PC-3 (cell line): ENCODE measurements at regions not wholly inside any gene's neighbourhood (a gene's known extent, or its start where the extent isn't known, plus 50 kb on each side); places are given as distances from the start of the nearest gene placed in this dataset.

Experiments
- ATAC-seq: fragments of 200-7000 bp; cut with Tn5 transposase; 2 replicates; pipeline ENCODE4 v1.9.1; 2020; ENCODE audit warnings: mild to moderate bottlenecking, moderate library complexity
- BruUV-seq: library from RNA; stranded (reverse); fragments of 400-500 nt; replicated peaks from 2 replicates; lab custom pipeline; 2021; lab: Mats Ljungman, UMichigan
- CTCF ChIA-PET: fragments of 300-600 bp; sonication (Branson Sonifier 250); formaldehyde crosslinking; loops from one replicate; lab custom pipeline; 2022; ENCODE audit warnings: antibody characterized with exemption; lab: Charles Lee
- POLR2A ChIA-PET: fragments of 300-600 bp; sonication (Branson Sonifier 250); formaldehyde crosslinking; loops from one replicate; lab custom pipeline; 2022; ENCODE audit warnings: antibody characterized with exemption; ENCODE audit not compliant: unreplicated experiment; lab: Charles Lee
- DNase-seq: peaks from one replicate; pipeline ENCODE4 v3.0.0-alpha.2; 2015
- H2AFZ ChIP-seq: fragments of 300-600 bp; sonication (generic); 2 replicates; pipeline ENCODE4 v1.6.0; 2016; ENCODE audit warnings: antibody characterized with exemption, low read length
- H3F3A ChIP-seq: fragments of 300-600 bp; sonication (generic); one replicate; pipeline ENCODE4 v1.6.0; 2017; ENCODE audit warnings: antibody characterized with exemption, low read length, control low read depth, mild to moderate bottlenecking; ENCODE audit not compliant: unreplicated experiment
- H3K27ac ChIP-seq: fragments of 300-600 bp; sonication (generic); 2 replicates; pipeline ENCODE4 v1.5.1; 2016; ENCODE audit warnings: mild to moderate bottlenecking, low read length
- H3K27me3 ChIP-seq: fragments of 300-600 bp; sonication (generic); 2 replicates; pipeline ENCODE4 v1.6.1; 2016; ENCODE audit warnings: low read length, mixed read lengths
- H3K36me3 ChIP-seq: fragments of 300-600 bp; sonication (generic); 2 replicates; pipeline ENCODE4 v1.6.1; 2016; ENCODE audit warnings: low read depth, mixed run types, low read length, mixed read lengths
- H3K4me1 ChIP-seq: fragments of 300-600 bp; sonication (generic); 2 replicates; pipeline ENCODE4 v1.5.1; 2016; ENCODE audit warnings: low read length; ENCODE audit not compliant: insufficient read depth
- H3K4me2 ChIP-seq: fragments of 300-600 bp; sonication (generic); 2 replicates; pipeline ENCODE4 v1.6.0; 2016; ENCODE audit warnings: low read length
- H3K4me3 ChIP-seq: fragments of 300-600 bp; sonication (generic); 2 replicates; pipeline ENCODE4 v1.5.1; 2016; ENCODE audit warnings: mild to moderate bottlenecking, low read length, mixed read lengths
- H3K79me2 ChIP-seq: fragments of 300-600 bp; sonication (generic); 2 replicates; pipeline ENCODE4 v1.6.1; 2017; ENCODE audit warnings: low read length, mixed read lengths
- H3K9ac ChIP-seq: fragments of 300-600 bp; sonication (generic); 2 replicates; pipeline ENCODE4 v1.6.0; 2016; ENCODE audit warnings: mild to moderate bottlenecking, low read length
- H3K9me2 ChIP-seq: fragments of 300-600 bp; sonication (generic); replicated peaks from 2 replicates; pipeline ENCODE4 v1.6.1; 2016; ENCODE audit warnings: mixed run types, low read length, mixed read lengths
- H3K9me3 ChIP-seq: fragments of 300-600 bp; sonication (generic); 2 replicates; pipeline ENCODE4 v1.6.1; 2016; ENCODE audit warnings: low read length, mixed read lengths
- H4K20me1 ChIP-seq: fragments of 300-600 bp; sonication (generic); 2 replicates; pipeline ENCODE4 v1.6.1; 2016; ENCODE audit warnings: low read length, mixed read lengths
- EZH2 ChIP-seq: fragments of 300-600 bp; sonication (generic); IDR thresholded peaks from one replicate; pipeline ENCODE4 v1.6.1; 2017; ENCODE audit warnings: antibody characterized with exemption, mild to moderate bottlenecking, low read length; ENCODE audit not compliant: unreplicated experiment
- EZH2phosphoT487 ChIP-seq: fragments of 300-600 bp; sonication (generic); IDR thresholded peaks from 2 replicates; pipeline ENCODE4 v1.6.1; 2018; ENCODE audit warnings: mild to moderate bottlenecking, antibody characterized with exemption, low read length, borderline replicate concordance
- intact Hi-C: fragments of 100-400 bp; cut with micrococcal nuclease; formaldehyde crosslinking; loops from 2 replicates; pipeline ENCODE4 v1.9.0; 2023
- TF ChIP-seq, protein P1 (sequence below): fragments of 300-600 bp; sonication (generic); conservative IDR thresholded peaks from 2 replicates; pipeline ENCODE4 v1.5.1; 2017; ENCODE audit warnings: antibody characterized with exemption, low read depth, mild to moderate bottlenecking, low read length

GRCh38 chr2:58834404-58834803, 593.3 kb upstream of the FANCL start:
- ATAC-seq, result no peak
- intact Hi-C loops, result no loop called here
- no peak overlapping the region for H3K4me2 ChIP-seq

DNA sequence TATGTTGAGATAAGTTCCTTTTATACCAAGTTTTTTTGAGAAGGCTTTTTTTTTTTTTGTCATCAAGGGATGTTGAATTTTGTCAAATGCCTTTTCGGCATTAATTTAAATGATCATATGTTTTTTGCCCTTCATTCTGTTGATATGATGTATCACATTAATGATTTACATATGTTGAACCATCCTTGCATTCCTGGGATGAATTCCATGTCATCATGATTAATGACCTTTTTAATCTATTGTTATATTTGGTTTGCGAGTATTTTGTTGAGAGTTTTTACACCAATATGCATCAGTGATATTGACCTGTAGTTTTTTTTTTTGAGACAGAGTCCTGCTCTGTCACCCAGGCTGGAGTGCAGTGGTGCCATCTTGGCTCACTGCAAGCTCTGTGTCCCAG, 585.7 kb upstream of the FANCL start:
- BruUV-seq, result no TSS peak
- no peak for TF ChIP-seq EZH2phosphoT487
- no peaks in the 10 kb centered on the region for H3K27me3 ChIP-seq
- H3K9ac ChIP-seq, result no peak overlapping the region
- ATAC-seq (no peak), DNase-seq (no peak)
- intact Hi-C loops, result no loop called here
- no peak overlapping the region for H3K27ac ChIP-seq
- no peaks in the 10 kb centered on the region for H4K20me1 ChIP-seq
- no peaks in the 10 kb centered on the region for H3K36me3 ChIP-seq
- H3K4me2 ChIP-seq, result no peak overlapping the region
- POLR2A ChIA-PET, result interaction anchor here (0.6 kb wide), 1 partner anchor 124 kb away, joined by 4 read pairs; no protein-coding TSS in a partner anchor
- no peaks in the 10 kb centered on the region for H3F3A ChIP-seq
- H2AFZ ChIP-seq, result no peak overlapping the region
- CTCF ChIA-PET, result no interaction called here
- 0 out of 2 replicates have a peak, but pooled peaks cover 10% of the 10 kb centered on the region for H3K9me3 ChIP-seq
- no peaks in the 10 kb centered on the region for H3K9me2 ChIP-seq
- H3K4me1 ChIP-seq, result no peaks in the 10 kb centered on the region
- H3K79me2 ChIP-seq, result no peaks in the 10 kb centered on the region
- no peak overlapping the region for H3K4me3 ChIP-seq

More at GRCh38 chr2:58834404-58834803, 593.3 kb upstream of the FANCL start:
- Histone ChIP-seq H3F3A (no peaks in the 10 kb centered on the region), H3K9me3 (0 out of 2 replicates have a peak, but pooled peaks cover 2% of the 10 kb centered on the region), H3K9me2 (no peaks in the 10 kb centered on the region), H3K36me3 (no peaks in the 10 kb centered on the region), H3K4me3 (no peak overlapping the region), H2AFZ (no peak overlapping the region), H3K4me1 (no peaks in the 10 kb centered on the region), H3K27me3 (peaks cover 2% of the 10 kb centered on the region; the same call in 1 of the 2 replicates), H3K79me2 (no peaks in the 10 kb centered on the region), H3K27ac (no peak overlapping the region), H4K20me1 (no peaks in the 10 kb centered on the region), H3K9ac (no peak overlapping the region)
- no TSS peak for BruUV-seq
- DNase-seq, result peak; percentile 45
- TF ChIP-seq, protein P1, sequence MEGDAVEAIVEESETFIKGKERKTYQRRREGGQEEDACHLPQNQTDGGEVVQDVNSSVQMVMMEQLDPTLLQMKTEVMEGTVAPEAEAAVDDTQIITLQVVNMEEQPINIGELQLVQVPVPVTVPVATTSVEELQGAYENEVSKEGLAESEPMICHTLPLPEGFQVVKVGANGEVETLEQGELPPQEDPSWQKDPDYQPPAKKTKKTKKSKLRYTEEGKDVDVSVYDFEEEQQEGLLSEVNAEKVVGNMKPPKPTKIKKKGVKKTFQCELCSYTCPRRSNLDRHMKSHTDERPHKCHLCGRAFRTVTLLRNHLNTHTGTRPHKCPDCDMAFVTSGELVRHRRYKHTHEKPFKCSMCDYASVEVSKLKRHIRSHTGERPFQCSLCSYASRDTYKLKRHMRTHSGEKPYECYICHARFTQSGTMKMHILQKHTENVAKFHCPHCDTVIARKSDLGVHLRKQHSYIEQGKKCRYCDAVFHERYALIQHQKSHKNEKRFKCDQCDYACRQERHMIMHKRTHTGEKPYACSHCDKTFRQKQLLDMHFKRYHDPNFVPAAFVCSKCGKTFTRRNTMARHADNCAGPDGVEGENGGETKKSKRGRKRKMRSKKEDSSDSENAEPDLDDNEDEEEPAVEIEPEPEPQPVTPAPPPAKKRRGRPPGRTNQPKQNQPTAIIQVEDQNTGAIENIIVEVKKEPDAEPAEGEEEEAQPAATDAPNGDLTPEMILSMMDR, result no peak
- TF ChIP-seq EZH2phosphoT487 (no peak), EZH2 (no peak)
- ChIA-PET CTCF (no interaction called here), POLR2A (no interaction called here)

- intact Hi-C loops, result no loop called here
- TF ChIP-seq EZH2 (no peak), EZH2phosphoT487 (no peak)
- TF ChIP-seq, protein P1, result no peak
Measured at GRCh38 chr2:58812771-58813344, 571.7 kb upstream of the FANCL start.

More at GRCh38 chr2:58812771-58813344, 571.7 kb upstream of the FANCL start:
- ATAC-seq (no peak), DNase-seq (no peak)
- Histone ChIP-seq H2AFZ (no peak overlapping the region), H3K4me1 (no peaks in the 10 kb centered on the region), H3F3A (no peaks in the 10 kb centered on the region), H3K9ac (no peak overlapping the region), H3K79me2 (no peaks in the 10 kb centered on the region), H3K9me3 (no peaks in the 10 kb centered on the region), H3K4me2 (no peak overlapping the region), H4K20me1 (no peaks in the 10 kb centered on the region), H3K27ac (no peak overlapping the region), H3K4me3 (no peak overlapping the region), H3K36me3 (no peaks in the 10 kb centered on the region), H3K27me3 (peaks cover 37% of the 10 kb centered on the region), H3K9me2 (no peaks in the 10 kb centered on the region)
- ChIA-PET CTCF (no interaction called here), POLR2A (no interaction called here)
- BruUV-seq, result no TSS peak
